WI38 (cell line): ENCODE measurements at regions not wholly inside any gene's neighbourhood (a gene's known extent, or its start where the extent isn't known, plus 50 kb on each side); places are given as distances from the start of the nearest gene placed in this dataset.

Experiments used
- H3K4me3 ChIP-seq: 2 replicates; pipeline ENCODE4 v1.5.1; 2011; ENCODE audit warnings: low read depth, mild to moderate bottlenecking, control low read depth, low read length
- TF ChIP-seq, protein P1 (sequence below): IDR thresholded peaks from 2 replicates; pipeline ENCODE4 v1.5.1; 2012; ENCODE audit warnings: low read depth, mild to moderate bottlenecking, control low read depth, low read length

DNA sequence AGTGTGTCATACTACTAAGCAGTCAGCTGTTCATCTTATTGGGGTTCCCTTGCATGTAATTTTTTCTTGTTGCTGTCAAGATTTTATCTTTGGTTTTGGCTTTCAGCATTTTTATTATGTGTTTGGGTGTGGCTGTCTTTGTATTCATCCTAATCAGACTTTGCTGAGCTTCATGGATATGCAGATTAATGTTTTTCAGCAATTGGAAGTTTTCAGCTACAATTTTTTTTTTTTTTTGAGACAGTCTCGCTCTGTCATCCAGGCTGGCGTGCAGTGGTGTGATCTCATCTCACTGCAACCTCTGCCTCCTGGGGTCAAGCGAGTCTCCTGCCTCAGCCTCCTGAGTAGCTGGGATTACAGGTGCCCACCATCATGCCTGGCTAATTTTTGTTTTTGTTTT, 108.8 kb downstream of the BARX1 start:
- TF ChIP-seq, protein P1, sequence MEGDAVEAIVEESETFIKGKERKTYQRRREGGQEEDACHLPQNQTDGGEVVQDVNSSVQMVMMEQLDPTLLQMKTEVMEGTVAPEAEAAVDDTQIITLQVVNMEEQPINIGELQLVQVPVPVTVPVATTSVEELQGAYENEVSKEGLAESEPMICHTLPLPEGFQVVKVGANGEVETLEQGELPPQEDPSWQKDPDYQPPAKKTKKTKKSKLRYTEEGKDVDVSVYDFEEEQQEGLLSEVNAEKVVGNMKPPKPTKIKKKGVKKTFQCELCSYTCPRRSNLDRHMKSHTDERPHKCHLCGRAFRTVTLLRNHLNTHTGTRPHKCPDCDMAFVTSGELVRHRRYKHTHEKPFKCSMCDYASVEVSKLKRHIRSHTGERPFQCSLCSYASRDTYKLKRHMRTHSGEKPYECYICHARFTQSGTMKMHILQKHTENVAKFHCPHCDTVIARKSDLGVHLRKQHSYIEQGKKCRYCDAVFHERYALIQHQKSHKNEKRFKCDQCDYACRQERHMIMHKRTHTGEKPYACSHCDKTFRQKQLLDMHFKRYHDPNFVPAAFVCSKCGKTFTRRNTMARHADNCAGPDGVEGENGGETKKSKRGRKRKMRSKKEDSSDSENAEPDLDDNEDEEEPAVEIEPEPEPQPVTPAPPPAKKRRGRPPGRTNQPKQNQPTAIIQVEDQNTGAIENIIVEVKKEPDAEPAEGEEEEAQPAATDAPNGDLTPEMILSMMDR = no peak
- no peak overlapping the region for H3K4me3 ChIP-seq

DNA sequence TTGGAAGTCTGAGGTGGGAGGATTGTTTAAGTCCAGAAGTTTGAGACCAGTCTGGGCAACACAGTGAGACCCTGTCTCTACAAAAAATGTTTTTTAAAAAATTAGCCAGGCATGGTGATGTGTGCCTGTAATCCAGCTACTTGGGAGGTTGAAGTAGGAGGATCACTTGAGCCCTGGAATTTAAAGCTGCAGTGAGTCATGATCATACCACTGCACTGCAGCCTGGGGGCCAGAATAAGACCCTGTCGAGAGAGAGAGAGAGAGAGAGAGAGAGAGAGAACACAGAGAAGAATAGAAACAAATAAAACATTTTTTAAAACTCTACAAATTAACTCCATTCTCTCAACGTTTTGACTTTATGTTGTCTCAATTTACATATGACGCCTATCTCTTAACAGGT, 111.8 kb downstream of the BARX1 start:
- TF ChIP-seq, protein P1 = no peak
- no peak overlapping the region for H3K4me3 ChIP-seq

DNA sequence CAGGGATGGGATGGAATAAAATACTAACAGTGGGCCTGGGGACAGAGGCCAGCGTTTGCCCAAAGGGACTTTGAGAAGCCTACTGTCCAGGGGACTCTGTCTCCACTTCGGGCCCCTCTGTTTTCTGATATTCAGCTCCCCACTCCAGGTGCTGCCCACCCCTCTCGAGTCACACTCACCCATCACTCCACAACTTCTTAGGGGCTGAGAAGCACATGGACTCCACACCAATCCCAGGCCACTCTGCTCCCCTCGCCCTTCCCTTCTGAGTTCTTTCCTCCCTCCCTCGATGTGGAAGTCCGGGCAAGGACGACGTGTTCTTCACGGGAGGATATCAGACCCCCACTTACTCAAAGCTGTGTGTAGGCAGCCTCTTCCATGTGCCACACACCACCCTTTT, 124.5 kb downstream of the BARX1 start:
- H3K4me3 ChIP-seq = no peak overlapping the region
- TF ChIP-seq, protein P1 = no peak

DNA sequence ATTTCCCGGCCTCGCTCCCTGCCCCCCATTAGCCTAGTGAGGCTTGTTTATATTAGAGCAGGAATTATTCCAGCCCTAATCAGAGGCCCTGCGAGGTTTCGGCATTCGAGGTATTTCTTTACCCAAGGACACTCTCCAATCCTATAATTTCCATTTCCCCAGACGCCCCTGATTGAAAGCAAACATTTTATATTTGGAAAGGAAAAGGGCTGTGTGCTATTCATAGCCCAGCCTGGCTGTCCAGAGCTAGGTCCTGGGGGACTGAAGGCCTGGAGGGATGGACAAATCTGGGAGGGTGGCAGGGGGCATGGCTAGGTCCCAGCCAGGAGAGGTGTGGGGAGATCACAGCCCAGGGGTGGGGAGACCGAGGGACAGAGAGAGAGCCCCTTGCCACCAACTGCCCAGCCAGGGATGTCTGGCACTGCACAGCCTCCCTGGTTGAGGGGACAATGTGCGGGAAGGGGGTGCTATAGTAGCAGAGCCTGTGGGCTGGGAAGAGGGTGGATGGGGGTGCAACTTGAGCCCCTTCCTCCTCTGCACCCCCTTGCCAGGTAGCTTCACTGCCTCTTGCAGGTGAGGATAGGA, 125.1 kb downstream of the BARX1 start:
- H3K4me3 ChIP-seq = no peak overlapping the region
- TF ChIP-seq, protein P1 = no peak

DNA sequence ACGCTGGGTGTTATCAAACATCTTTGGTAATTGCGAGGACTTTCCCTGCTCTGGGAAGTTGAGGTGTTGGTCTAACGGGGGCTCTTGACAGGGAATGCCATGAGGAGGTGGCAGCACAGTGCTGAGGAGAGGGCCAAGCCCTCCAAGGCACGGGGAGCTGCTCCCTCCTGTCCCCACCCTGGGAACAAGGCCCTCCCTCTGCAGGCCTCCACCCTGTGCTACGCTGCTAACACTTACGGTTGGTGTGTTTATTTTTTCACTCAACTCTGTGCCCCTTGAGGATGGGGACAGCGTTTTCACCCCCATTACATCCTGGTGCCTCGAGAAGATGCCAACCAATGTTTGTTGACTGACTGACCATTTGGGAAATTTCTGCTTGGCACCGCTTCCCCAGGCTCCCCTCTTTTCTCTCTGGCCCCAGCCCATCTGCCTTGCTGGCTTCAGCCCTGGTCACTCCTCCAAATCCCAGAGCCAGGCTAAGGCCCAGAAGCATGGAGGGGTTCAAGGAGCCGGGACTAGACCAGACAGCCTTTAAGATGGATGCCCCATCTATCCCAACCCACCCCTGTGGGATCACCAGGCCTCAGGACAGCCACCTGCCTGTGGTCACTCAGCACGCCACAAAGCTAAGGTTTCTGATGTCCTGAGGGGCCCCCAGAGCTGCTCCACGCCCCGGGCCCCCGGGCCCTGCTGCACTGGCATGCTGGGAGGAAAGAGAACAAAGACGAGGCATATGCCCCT, 125.7 kb downstream of the BARX1 start:
- TF ChIP-seq, protein P1 = no peak
- no peak overlapping the region for H3K4me3 ChIP-seq

DNA sequence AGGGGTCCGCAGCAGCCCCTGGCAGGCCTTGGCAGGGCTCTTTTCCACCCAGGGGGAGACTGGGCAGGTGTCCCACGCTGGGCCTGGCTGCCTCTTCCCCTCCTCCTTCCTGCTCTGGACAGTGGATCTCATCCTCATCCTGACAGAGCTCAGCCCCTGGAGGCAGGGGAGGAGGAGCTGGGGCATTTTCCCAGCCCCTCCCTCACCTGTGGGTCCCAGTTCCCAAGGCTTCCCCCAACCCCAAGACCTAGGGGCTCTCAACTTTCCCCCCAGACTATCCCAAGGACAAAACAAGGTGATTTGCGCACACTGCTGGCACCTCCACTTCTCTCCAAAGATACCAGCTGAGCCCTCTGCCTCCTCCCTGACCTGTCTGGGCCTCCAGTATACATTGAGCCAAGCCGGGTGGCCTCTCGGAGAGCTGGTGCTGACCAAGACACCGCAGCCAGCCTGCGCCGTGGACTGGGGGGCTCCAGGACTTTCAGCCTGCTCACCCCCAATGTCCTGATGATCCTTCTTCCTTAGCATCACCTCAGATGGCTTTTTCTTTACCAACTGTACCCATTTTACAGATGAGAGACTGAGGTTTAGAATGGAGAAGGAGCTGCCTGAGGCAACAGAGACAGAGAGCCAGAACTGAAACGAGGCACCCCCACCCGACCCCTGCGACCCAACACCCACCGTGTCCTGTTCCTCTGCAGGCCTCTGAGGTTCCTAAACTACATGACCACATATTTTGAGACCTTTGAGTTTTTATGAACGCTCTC, 126.6 kb downstream of the BARX1 start:
- TF ChIP-seq, protein P1 = no peak
- H3K4me3 ChIP-seq = no peak overlapping the region
